Progenitor cell of endocrine pancreas (in vitro differentiated cells): ENCODE measurements at regions not wholly inside any gene's neighbourhood (a gene's known extent, or its start where the extent isn't known, plus 50 kb on each side); places are given as distances from the start of the nearest gene placed in this dataset.
"Not testable (repeated sequence)": the region's sequence is repeated elsewhere in the genome, so short reads cannot be mapped to it uniquely, and the experiment has no call there.

Source experiments
- DNase-seq: peaks from one replicate; pipeline ENCODE4 v3.0.0; 2021; ENCODE audit warnings: low spot score; ENCODE audit not compliant: unreplicated experiment
- H3K27ac Mint-ChIP-seq: 2 replicates; pipeline ENCODE4 v1.8.0; 2021; ENCODE audit warnings: mild to moderate bottlenecking, moderate library complexity, mixed read lengths
- H3K27me3 Mint-ChIP-seq: 2 replicates; pipeline ENCODE4 v1.8.0; 2021; ENCODE audit warnings: mixed read lengths
- H3K36me3 Mint-ChIP-seq: 2 replicates; pipeline ENCODE4 v1.8.0; 2022; ENCODE audit warnings: mixed read lengths; ENCODE audit not compliant: insufficient read depth
- H3K4me1 Mint-ChIP-seq: 2 replicates; pipeline ENCODE4 v1.8.0; 2021; ENCODE audit warnings: low read depth, mixed read lengths
- H3K4me3 Mint-ChIP-seq: 2 replicates; pipeline ENCODE4 v1.8.0; 2021; ENCODE audit warnings: low read depth, mild to moderate bottlenecking, moderate library complexity, mixed read lengths
- H3K9me3 Mint-ChIP-seq: 2 replicates; pipeline ENCODE4 v1.8.0; 2021; ENCODE audit warnings: low read depth, mixed read lengths
- CTCF ChIP-seq: fragments of 200-600 bp; sonication (generic); IDR thresholded peaks from one replicate; pipeline ENCODE4 v1.5.0; 2021; ENCODE audit warnings: antibody characterized with exemption, mild to moderate bottlenecking; ENCODE audit not compliant: unreplicated experiment

GRCh38 chr6:60810216-60810615 is 1475.8 kb downstream of the KHDRBS2 start:
- not testable (repeated sequence) for H3K4me3 Mint-ChIP-seq

GRCh38 chr6:60799146-60799545 is 1486.9 kb downstream of the KHDRBS2 start:
- H3K9me3 Mint-ChIP-seq, H3K4me3 Mint-ChIP-seq, H3K27ac Mint-ChIP-seq, H3K36me3 Mint-ChIP-seq, H3K27me3 Mint-ChIP-seq, H3K4me1 Mint-ChIP-seq, DNase-seq: not testable (repeated sequence)
- peak; percentile 39 for TF ChIP-seq CTCF

More at GRCh38 chr6:60810216-60810615, 1475.8 kb downstream of the KHDRBS2 start:
- H3K27me3 Mint-ChIP-seq, H3K27ac Mint-ChIP-seq, H3K36me3 Mint-ChIP-seq, H3K4me1 Mint-ChIP-seq, DNase-seq, H3K9me3 Mint-ChIP-seq: not testable (repeated sequence)

- not testable (repeated sequence) for H3K27me3 Mint-ChIP-seq, H3K27ac Mint-ChIP-seq, DNase-seq, H3K4me1 Mint-ChIP-seq, H3K9me3 Mint-ChIP-seq, H3K4me3 Mint-ChIP-seq, H3K36me3 Mint-ChIP-seq
These were observed 1488.2 kb downstream of the KHDRBS2 start for GRCh38 chr6:60797831-60798230.

- not testable (repeated sequence) for H3K27ac Mint-ChIP-seq, H3K36me3 Mint-ChIP-seq, H3K9me3 Mint-ChIP-seq, H3K27me3 Mint-ChIP-seq, H3K4me3 Mint-ChIP-seq, H3K4me1 Mint-ChIP-seq, DNase-seq
These were observed 1496.4 kb downstream of the KHDRBS2 start for GRCh38 chr6:60789601-60790000.

GRCh38 chr6:60782698-60783464 is 1503.1 kb downstream of the KHDRBS2 start:
- not testable (repeated sequence) for H3K27ac Mint-ChIP-seq, DNase-seq, H3K9me3 Mint-ChIP-seq, H3K27me3 Mint-ChIP-seq, H3K4me3 Mint-ChIP-seq, H3K4me1 Mint-ChIP-seq, H3K36me3 Mint-ChIP-seq

GRCh38 chr6:60779591-60779990 is 1506.4 kb downstream of the KHDRBS2 start:
- H3K27ac Mint-ChIP-seq, DNase-seq, H3K27me3 Mint-ChIP-seq, H3K36me3 Mint-ChIP-seq, H3K4me1 Mint-ChIP-seq, H3K4me3 Mint-ChIP-seq, H3K9me3 Mint-ChIP-seq: not testable (repeated sequence)

GRCh38 chr6:60767791-60768499 is 1518.1 kb downstream of the KHDRBS2 start:
- not testable (repeated sequence) for H3K36me3 Mint-ChIP-seq, H3K4me3 Mint-ChIP-seq, H3K9me3 Mint-ChIP-seq, DNase-seq, H3K27ac Mint-ChIP-seq, H3K4me1 Mint-ChIP-seq, H3K27me3 Mint-ChIP-seq

GRCh38 chr6:60765331-60765730 is 1520.7 kb downstream of the KHDRBS2 start:
- not testable (repeated sequence) for H3K36me3 Mint-ChIP-seq, H3K4me3 Mint-ChIP-seq, H3K27ac Mint-ChIP-seq, H3K4me1 Mint-ChIP-seq, H3K9me3 Mint-ChIP-seq, DNase-seq, H3K27me3 Mint-ChIP-seq

GRCh38 chr6:60763464-60764080 is 1522.5 kb downstream of the KHDRBS2 start:
- H3K4me1 Mint-ChIP-seq, H3K27ac Mint-ChIP-seq, H3K27me3 Mint-ChIP-seq, H3K4me3 Mint-ChIP-seq, H3K36me3 Mint-ChIP-seq, H3K9me3 Mint-ChIP-seq, DNase-seq: not testable (repeated sequence)

GRCh38 chr6:60760928-60761327 is 1525.1 kb downstream of the KHDRBS2 start:
- DNase-seq, H3K27me3 Mint-ChIP-seq, H3K36me3 Mint-ChIP-seq, H3K9me3 Mint-ChIP-seq, H3K4me1 Mint-ChIP-seq, H3K4me3 Mint-ChIP-seq, H3K27ac Mint-ChIP-seq: not testable (repeated sequence)

GRCh38 chr6:60759149-60759825 is 1526.7 kb downstream of the KHDRBS2 start:
- H3K9me3 Mint-ChIP-seq, H3K36me3 Mint-ChIP-seq, H3K27ac Mint-ChIP-seq, H3K4me1 Mint-ChIP-seq, H3K4me3 Mint-ChIP-seq, H3K27me3 Mint-ChIP-seq, DNase-seq: not testable (repeated sequence)

- H3K4me1 Mint-ChIP-seq, DNase-seq, H3K27ac Mint-ChIP-seq, H3K36me3 Mint-ChIP-seq, H3K27me3 Mint-ChIP-seq, H3K4me3 Mint-ChIP-seq, H3K9me3 Mint-ChIP-seq: not testable (repeated sequence)
These were observed 1527.3 kb downstream of the KHDRBS2 start for GRCh38 chr6:60758725-60759124.
